Sigmoid colon (tissue), 4 donors: ENCODE measurements at regions not wholly inside any gene's neighbourhood (a gene's known extent, or its start where the extent isn't known, plus 50 kb on each side); places are given as distances from the start of the nearest gene placed in this dataset.

Experiments used
- CTCF ChIP-seq, 4 experiments: fragments of 450-650 bp in 3 of 4; fragments of 200-600 bp in 1 of 4; IDR thresholded peaks; one replicate each; pipeline ENCODE4 v1.5.1; 2016 to 2019; ENCODE audit warnings: antibody characterized with exemption in 4 of 4, mild to moderate bottlenecking in 3 of 4, moderate library complexity in 2 of 4
- EP300 ChIP-seq, 4 donors: sonication (generic); formaldehyde crosslinking; IDR thresholded peaks; one replicate each; pipeline ENCODE4 v1.6.1; 2017; ENCODE audit warnings: antibody characterized with exemption in 4 of 4
- POLR2A ChIP-seq, 2 donors: fragments of 450-650 bp; IDR thresholded peaks; one replicate each; pipeline ENCODE4 v1.6.1; 2016; ENCODE audit warnings: antibody characterized with exemption in 2 of 2, mild to moderate bottlenecking in 2 of 2, moderate library complexity in 2 of 2
- POLR2AphosphoS5 ChIP-seq, 4 donors: sonication (generic); formaldehyde crosslinking; IDR thresholded peaks; one replicate each; pipeline ENCODE4 v1.6.1; 2017; ENCODE audit warnings: antibody characterized with exemption in 4 of 4

DNA sequence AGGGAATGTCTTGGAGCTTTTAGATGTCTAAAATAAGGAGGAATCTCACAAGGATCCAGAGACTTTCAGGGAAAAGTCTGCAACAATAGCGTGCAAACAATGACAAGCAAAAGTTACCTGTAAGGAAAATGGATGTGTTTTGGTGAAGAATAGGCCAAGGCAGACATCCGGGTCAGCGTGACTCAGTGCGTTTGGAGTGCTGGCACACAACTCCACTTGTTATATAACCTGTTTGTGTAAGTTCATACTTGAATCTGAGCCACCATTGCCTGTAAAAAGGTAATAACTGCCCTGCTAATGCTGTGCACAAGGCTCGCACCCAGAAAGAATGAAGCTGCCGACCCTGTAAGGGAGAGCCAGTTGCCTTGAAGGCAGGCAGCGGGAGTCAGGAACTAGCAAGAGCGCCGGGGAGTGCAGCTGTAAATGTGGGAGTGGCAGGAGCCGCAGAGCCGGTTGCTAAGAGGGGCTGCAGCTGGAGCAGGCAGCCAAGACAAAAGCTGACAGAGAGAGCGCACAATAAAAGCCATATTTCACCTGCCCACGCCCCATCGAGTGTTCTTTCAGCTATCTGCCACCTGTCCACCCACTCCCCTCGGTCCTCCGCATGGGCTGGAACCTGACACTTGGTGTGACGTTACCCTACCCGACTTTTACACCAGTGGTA, 638.5 kb upstream of the MIS18BP1 start:
- TF ChIP-seq CTCF (IDR thresholded peaks at IDR 0.05) (no peak), POLR2A (IDR thresholded peaks at IDR 0.05) (no peak), POLR2AphosphoS5 (IDR thresholded peaks at IDR 0.05) (peak in 1 of 4 donors; percentile 12), EP300 (IDR thresholded peaks at IDR 0.05) (no peak)
